ENCODE measurements at regions not wholly inside any gene's neighbourhood (a gene's known extent, or its start where the extent isn't known, plus 50 kb on each side); places are given as distances from the start of the nearest gene placed in this dataset.

- H3K27ac Mint-ChIP-seq: no peak overlapping the region
- no peak for ATAC-seq
- no peaks in the 10 kb centered on the region for H3K4me1 ChIP-seq (ENCODE audit: insufficient read depth)
These were observed 142.8 kb upstream of the MYLIP start for GRCh38 chr6:15986027-15986629.

More at GRCh38 chr6:15986027-15986629, 142.8 kb upstream of the MYLIP start:
- Histone ChIP-seq H3K36me3 (ENCODE audit: insufficient read depth) (no peaks in the 10 kb centered on the region), H3K27me3 (ENCODE audit: insufficient read depth) (no peaks in the 10 kb centered on the region), H3K4me3 (no peak overlapping the region), H3F3A (replicated peaks; ENCODE audit: low read depth) (no peaks in the 10 kb centered on the region), H3K79me2 (replicated peaks; ENCODE audit: insufficient read depth) (no peaks in the 10 kb centered on the region), H3K27ac (ENCODE audit: low read depth) (no peak overlapping the region), H3K9me2 (ENCODE audit: insufficient read depth) (peaks cover 14% of the 10 kb centered on the region; the same call in 1 of the 2 replicates), H4K20me1 (replicated peaks; ENCODE audit: insufficient read depth) (no peaks in the 10 kb centered on the region), H3K4me2 (no peak overlapping the region), H2AFZ (peak overlapping the region; percentile 85)
- peaks cover 18% of the 10 kb centered on the region for H3K4me1 Mint-ChIP-seq
- no peaks in the 10 kb centered on the region for H3K9me3 Mint-ChIP-seq
- H3K4me3 Mint-ChIP-seq: no peak overlapping the region
- H3K36me3 Mint-ChIP-seq (ENCODE audit: low read depth): no peaks in the 10 kb centered on the region
- TF ChIP-seq REST (IDR thresholded peaks at IDR 0.05; ENCODE audit: unreplicated experiment) (no peak), ZNF331 (CRISPR knock-in tag; IDR thresholded peaks at IDR 0.05; ENCODE audit: low read depth) (no peak), ZNF462 (CRISPR knock-in tag; IDR thresholded peaks at IDR 0.05) (no peak), CTCF (conservative IDR thresholded peaks at IDR 0.05; ENCODE audit: low read depth in 2 of 2) (no peak), EZH2phosphoT487 (IDR thresholded peaks at IDR 0.05; ENCODE audit: unreplicated experiment) (no peak), NANOG (IDR thresholded peaks at IDR 0.05; ENCODE audit: borderline replicate concordance) (no peak), EZH2 (IDR thresholded peaks at IDR 0.05; ENCODE audit: low read depth, unreplicated experiment) (no peak), JUNB (IDR thresholded peaks at IDR 0.05; ENCODE audit: unreplicated experiment) (no peak), CREB1 (CRISPR knock-in tag; IDR thresholded peaks at IDR 0.05; ENCODE audit: low read depth) (no peak), POLR2AphosphoS5 (IDR thresholded peaks at IDR 0.05; ENCODE audit: low read depth) (no peak), ZNF114 (CRISPR knock-in tag; IDR thresholded peaks at IDR 0.05) (no peak), STAT1 (IDR thresholded peaks at IDR 0.05; ENCODE audit: unreplicated experiment) (no peak), ETS1 (IDR thresholded peaks at IDR 0.05) (no peak)
- no peak for DNase-seq (ENCODE audit: low spot score)
- no peaks in the 10 kb centered on the region for H3K27me3 Mint-ChIP-seq (ENCODE audit: insufficient read depth, low read depth, poor library complexity)
